ENCODE measurements at regions not wholly inside any gene's neighbourhood (a gene's known extent, or its start where the extent isn't known, plus 50 kb on each side); places are given as distances from the start of the nearest gene placed in this dataset.

GRCh38 chr20:11753155-11753554 lies 164.5 kb upstream of the BTBD3 start (continued):
- TF ChIP-seq ZBTB33 (IDR thresholded peaks at IDR 0.05; ENCODE audit: borderline replicate concordance, low read depth) (no peak), NFIC (IDR thresholded peaks at IDR 0.05; ENCODE audit: borderline replicate concordance) (no peak)

GRCh38 chr20:11754451-11754850 lies 163.2 kb upstream of the BTBD3 start:
- Histone ChIP-seq H3K9me3 (no peaks in the 10 kb centered on the region), H3K9me2 (no peaks in the 10 kb centered on the region), H3K9ac (no peak overlapping the region), H3K4me1 (ENCODE audit: control insufficient read depth in 1 of 2, insufficient read depth in 2 of 2, low read depth in 1 of 2, low read length in 1 of 2) (no peaks in the 10 kb centered on the region), H4K20me1 (ENCODE audit: insufficient read depth) (no peaks in the 10 kb centered on the region), H3K27me3 (ENCODE audit: insufficient read depth) (no peaks in the 10 kb centered on the region), H3F3A (replicated peaks; ENCODE audit: insufficient read depth) (no peaks in the 10 kb centered on the region), H3K4me2 (no peak overlapping the region), H3K27ac (ENCODE audit: low read depth in 2 of 2, low read length in 1 of 2) (no peak overlapping the region), H3K79me2 (ENCODE audit: insufficient read depth) (no peaks in the 10 kb centered on the region), H3K4me3 (ENCODE audit: low read depth in 2 of 2, low read length in 1 of 2) (no peak overlapping the region), H2AFZ (ENCODE audit: low read depth) (no peak overlapping the region), H3K36me3 (replicated peaks in 1 of 2; ENCODE audit: control insufficient read depth in 1 of 2, insufficient read depth in 2 of 2, low read length in 1 of 2) (no peaks in the 10 kb centered on the region)
- POLR2A ChIA-PET = no interaction called here
- WGBS (ENCODE audit: low lambda C conversion rate) = 36% methylated on average over 4 of the region's 4 CpGs
- no peak for DNase-seq
- CTCF ChIA-PET = no interaction called here
- no peak for TF ChIP-seq CTCF (IDR thresholded peaks at IDR 0.05)
- no peak for TF ChIP-seq FOSL2 (IDR thresholded peaks at IDR 0.05; ENCODE audit: borderline replicate concordance, low read depth)
- TF ChIP-seq REST (IDR thresholded peaks at IDR 0.05; ENCODE audit: low read depth, low read length) = no peak
- no peak for TF ChIP-seq EP300 (IDR thresholded peaks at IDR 0.05; ENCODE audit: borderline replicate concordance in 1 of 2, low read depth in 1 of 2, low read length in 1 of 2)
- no peak for TF ChIP-seq SMC3 (IDR thresholded peaks at IDR 0.05; ENCODE audit: low read depth, low read length)
- TF ChIP-seq EZH2phosphoT487 (IDR thresholded peaks at IDR 0.05; ENCODE audit: borderline replicate concordance, low read depth) = no peak
- no peak for TF ChIP-seq RAD21 (IDR thresholded peaks at IDR 0.05; ENCODE audit: low read length)
- TF ChIP-seq ZBTB33 (IDR thresholded peaks at IDR 0.05; ENCODE audit: borderline replicate concordance, low read depth) = no peak
- no peak for TF ChIP-seq YY1 (IDR thresholded peaks at IDR 0.05; ENCODE audit: low read depth)
- TF ChIP-seq MAX (IDR thresholded peaks at IDR 0.05; ENCODE audit: low read depth) = no peak
- TF ChIP-seq TAF1 (IDR thresholded peaks at IDR 0.05; ENCODE audit: borderline replicate concordance, low read depth, low read length) = no peak
- TF ChIP-seq MXI1 (IDR thresholded peaks at IDR 0.05; ENCODE audit: low read depth, low read length) = no peak
- no peak for TF ChIP-seq IRF3 (IDR thresholded peaks at IDR 0.05; ENCODE audit: low read depth, low read length)
- TF ChIP-seq MEF2A (IDR thresholded peaks at IDR 0.05; ENCODE audit: borderline replicate concordance, low read depth) = no peak
- TF ChIP-seq USF2 (IDR thresholded peaks at IDR 0.05; ENCODE audit: borderline replicate concordance, low read depth, low read length) = no peak
- TF ChIP-seq NRF1 (IDR thresholded peaks at IDR 0.05; ENCODE audit: low read depth, low read length) = no peak
- no peak for TF ChIP-seq TCF12 (IDR thresholded peaks at IDR 0.05)
